HG02840 (cell line): ENCODE measurements at regions not wholly inside any gene's neighbourhood (a gene's known extent, or its start where the extent isn't known, plus 50 kb on each side); places are given as distances from the start of the nearest gene placed in this dataset.

Experiments
- ATAC-seq: cut with Tn5 transposase; IDR thresholded peaks from one replicate; pipeline ENCODE4 v1.9.1; 2021; ENCODE audit warnings: mild to moderate bottlenecking, moderate library complexity, moderate number of reproducible peaks; ENCODE audit not compliant: unreplicated experiment, low FRiP score

DNA sequence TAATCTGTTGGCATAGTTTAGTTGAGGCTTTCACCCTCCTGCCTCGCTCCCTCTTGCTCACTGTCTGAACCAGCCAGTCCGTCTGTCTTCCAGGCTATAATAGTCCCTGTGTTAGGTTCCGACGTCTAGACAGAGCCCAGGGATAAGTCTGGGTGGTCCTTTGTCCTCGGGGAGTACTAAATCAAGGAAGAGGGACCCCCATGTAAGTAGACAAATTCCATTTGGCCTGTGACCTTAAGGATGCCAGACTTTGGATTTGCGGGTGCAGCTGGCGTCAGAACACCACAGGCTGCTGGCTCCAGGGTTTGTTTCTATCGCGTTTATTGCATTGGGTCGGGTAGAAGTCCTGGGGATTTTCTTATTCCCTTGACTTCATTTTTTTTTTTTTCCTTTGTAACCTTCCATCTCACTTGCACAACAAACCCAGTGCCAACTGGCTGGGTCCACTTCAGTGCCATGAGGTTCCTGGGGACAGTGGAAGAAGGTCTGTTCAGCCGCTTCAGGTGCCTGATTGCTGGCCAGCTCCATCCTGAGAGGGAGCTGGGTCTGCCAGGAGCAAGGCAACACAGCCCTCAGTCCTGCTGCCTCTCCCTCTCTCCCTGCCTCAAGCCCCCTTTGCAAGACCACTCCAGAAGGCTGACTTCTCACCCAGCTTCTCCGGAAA, 95.4 kb upstream of the KLHL25 start:
- ATAC-seq: no peak

GRCh38 chr15:85890620-85890980, 95.9 kb upstream of the KLHL25 start:
- ATAC-seq: no peak

DNA sequence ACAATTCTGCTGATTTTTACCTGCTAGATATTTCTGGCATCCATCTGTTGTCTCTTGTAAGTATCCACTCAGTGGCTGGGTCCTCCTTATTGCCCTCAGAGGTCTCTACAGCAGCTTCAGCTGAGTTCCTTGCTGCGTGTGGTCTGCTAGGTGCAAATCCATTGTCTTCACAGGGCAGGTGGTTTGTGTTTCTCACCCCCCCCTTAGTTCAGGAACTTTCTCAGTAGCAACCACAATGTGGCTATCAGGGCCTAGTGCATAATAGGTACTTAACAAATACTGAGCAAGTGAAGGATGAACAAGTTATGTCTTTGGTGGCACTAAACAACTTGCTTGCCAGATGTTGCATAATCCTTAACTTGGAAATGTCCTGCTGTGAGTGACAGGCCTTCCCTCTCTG, 96.7 kb upstream of the KLHL25 start:
- ATAC-seq: no peak

GRCh38 chr15:85892232-85892631, 97.5 kb upstream of the KLHL25 start:
- ATAC-seq: no peak

DNA sequence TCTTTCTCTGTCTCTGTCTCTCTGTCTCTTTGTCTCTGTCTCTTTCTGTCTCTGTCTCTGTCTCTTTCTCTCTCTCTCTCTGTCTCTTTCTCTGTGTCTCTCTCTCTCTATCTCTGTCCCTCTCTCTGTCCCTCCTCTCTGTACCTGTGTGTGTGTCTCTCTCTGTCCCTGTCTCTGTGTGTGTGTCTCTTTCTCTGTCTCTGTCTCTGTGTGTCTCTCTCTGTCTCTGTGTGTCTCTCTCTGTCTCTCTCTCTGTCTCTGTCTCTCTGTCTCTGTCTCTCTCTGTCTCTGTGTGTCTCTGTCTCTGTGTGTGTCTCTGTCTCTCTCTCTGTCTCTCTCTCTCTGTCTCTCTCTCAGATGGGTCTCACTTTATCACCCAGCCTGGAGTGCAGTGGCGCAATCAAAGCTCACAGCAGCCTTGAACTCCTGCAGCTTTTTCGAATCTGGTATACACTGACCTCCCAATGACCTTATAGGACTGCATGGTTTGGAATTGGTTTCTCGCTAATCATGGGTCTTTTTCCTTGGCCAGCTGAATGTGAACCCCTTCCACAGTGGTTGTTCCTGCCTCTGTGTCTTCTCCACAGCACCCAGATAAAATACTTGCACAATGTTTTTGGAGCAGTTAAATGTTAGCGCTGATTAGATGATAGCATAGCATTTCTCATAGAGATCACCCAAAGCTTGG, 102.6 kb upstream of the KLHL25 start:
- no peak for ATAC-seq

GRCh38 chr15:85897895-85898717, 103.4 kb upstream of the KLHL25 start:
- no peak for ATAC-seq

DNA sequence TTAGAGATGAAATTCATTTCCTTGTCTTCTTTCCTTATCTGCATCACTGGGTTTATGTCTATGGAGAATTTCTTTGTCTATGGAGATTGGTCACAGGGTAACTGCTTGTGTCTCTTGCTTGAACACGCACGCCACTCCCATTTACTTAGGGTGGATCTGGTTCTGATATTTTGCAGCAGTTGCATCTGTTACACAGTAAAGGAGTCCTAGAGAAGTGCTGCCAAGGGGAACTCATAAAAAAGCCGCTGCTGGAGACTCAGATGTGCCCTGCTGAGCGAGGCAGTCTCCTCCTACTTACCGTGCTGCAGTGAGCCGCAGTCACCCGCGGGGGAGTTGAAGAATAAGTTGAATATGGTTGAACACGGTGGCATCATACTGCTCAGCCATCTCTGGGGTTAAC, 105.2 kb upstream of the KLHL25 start:
- ATAC-seq: no peak

- ATAC-seq: no peak
These were observed 111.2 kb upstream of the KLHL25 start for GRCh38 chr15:85905751-85906450.

DNA sequence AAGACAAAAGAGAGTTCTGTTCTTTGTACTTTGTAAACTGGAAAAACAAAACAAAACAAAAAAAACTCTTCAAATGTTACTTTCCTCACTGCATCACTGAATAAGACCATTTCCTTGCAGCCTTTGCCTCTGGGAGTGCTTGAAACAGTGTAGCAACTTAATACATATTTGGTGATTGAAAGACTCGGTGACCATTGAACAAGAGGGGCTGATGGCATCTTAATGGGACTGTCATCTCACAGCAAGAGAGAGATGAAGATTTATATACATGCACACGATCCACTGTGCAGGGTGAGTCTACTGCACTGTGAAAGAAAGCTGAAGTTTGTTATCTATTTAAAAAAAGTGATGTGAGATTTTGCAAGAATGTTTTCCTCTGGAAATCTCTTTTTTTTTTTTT, 111.9 kb upstream of the KLHL25 start:
- no peak for ATAC-seq

- no peak for ATAC-seq
These were observed 116.1 kb upstream of the KLHL25 start for GRCh38 chr15:85910834-85911233.

- ATAC-seq: no peak
These were observed 118.7 kb upstream of the KLHL25 start for GRCh38 chr15:85913461-85913860.

- no peak for ATAC-seq
These were observed 126.2 kb upstream of the KLHL25 start for GRCh38 chr15:85920956-85921355.

DNA sequence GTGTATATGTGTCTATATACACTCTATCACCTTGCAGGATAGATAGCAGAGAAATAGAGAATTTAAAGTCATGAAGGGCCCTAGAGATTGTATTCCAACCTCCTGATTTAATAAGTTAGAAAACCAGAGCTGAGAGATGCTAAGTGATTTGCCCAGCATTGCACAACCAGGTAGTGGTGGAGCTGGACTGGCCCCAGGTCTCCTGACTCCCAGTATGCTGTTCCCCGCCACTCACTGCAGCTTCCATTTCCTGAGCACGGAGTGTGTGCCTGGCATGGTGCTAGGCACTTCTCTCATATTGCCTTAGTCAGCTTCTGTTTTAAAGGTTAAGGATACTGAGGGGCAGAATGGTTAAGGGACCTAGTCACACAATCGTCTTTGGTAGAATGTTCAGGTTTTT, 129.4 kb upstream of the KLHL25 start:
- no peak for ATAC-seq

DNA sequence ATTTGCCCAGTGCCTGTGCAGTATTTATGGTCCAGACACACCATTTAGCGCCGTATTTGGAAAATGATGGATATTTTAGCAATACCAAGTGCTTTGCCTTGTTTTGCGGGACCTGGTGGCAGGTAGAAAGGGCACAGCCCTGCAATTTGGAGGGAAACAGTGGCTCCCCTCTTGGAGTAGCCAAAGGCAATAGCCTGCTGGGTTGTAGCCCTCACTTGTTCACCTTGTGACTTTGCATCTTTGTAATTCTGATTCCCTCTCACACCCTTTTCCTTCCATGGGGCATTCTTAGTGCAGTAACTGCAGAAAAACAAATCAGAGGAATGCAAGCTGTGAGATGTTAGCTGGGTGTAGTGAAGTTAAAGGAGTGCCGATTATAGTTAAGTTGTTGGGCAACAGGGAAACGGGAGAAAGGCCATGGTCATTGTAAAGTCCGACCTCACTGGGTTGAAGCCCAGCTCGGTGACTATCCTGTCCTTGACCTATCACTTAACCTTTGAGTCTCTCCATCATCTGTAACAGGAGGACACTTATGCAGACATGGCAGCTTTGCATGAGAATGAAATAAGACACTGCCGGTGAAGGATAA, 131.0 kb upstream of the KLHL25 start:
- ATAC-seq: no peak

- ATAC-seq: no peak
These were observed 132.1 kb upstream of the KLHL25 start for GRCh38 chr15:85926834-85927233.

- ATAC-seq: no peak
These were observed 133.3 kb upstream of the KLHL25 start for GRCh38 chr15:85927931-85928537.

- ATAC-seq: no peak
These were observed 135.1 kb upstream of the KLHL25 start for GRCh38 chr15:85929786-85930185.

DNA sequence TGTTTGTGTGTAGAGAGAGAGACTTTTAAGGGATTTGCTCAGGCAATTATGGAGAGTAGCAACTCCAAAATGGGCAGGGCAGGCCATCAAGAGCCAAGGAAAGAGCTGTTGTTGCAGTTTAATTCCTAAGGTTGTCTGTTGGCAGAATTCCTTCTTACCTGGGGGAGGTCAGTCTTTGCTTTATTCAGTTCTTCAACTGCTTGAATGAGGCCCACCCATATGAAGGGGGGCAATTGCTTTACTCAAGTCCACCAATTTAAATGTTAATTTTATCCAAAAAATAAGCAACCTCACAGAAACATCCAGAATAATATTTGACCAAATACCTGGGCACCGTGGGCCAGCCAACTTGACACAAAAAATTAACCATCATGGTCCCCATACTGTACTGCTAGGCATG, 137.7 kb upstream of the KLHL25 start:
- no peak for ATAC-seq

GRCh38 chr15:85934691-85935090, 140.0 kb upstream of the KLHL25 start:
- no peak for ATAC-seq

DNA sequence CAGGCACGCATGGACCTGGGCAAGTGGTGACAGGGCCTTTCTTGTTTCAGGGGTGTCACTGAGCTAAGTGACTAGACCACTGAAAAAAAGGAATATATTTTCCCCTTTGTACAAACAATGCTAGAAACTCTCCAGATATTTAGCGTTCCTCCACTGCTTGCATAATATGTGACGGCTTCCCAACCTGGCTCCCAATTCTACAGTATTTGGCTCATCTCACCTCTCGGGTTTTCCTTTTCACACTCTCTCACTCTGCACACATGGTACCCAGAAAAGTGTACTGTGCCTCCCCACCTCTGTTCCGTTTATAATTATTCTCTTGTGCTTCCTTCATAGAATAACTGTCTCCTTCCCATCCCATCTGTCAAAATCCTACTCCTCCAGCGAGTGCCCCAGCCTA, 140.5 kb upstream of the KLHL25 start:
- ATAC-seq: no peak
